Panc1 (cell line): ENCODE measurements at regions not wholly inside any gene's neighbourhood (a gene's known extent, or its start where the extent isn't known, plus 50 kb on each side); places are given as distances from the start of the nearest gene placed in this dataset.

Source experiments
- ATAC-seq: fragments of 200-7000 bp; cut with Tn5 transposase; 2 replicates; pipeline ENCODE4 v1.9.1; 2020; ENCODE audit warnings: mild to moderate bottlenecking, moderate library complexity
- BruUV-seq: library from RNA; stranded (reverse); fragments of 400-500 nt; replicated peaks from 2 replicates; lab custom pipeline; 2021; lab: Mats Ljungman, UMichigan
- CTCF ChIA-PET: fragments of 300-600 bp; sonication (Branson Sonifier 250); formaldehyde crosslinking; loops from one replicate; lab custom pipeline; 2022; ENCODE audit warnings: antibody characterized with exemption; lab: Charles Lee
- POLR2A ChIA-PET: fragments of 300-600 bp; sonication (Branson Sonifier 250); formaldehyde crosslinking; loops from one replicate; lab custom pipeline; 2022; ENCODE audit warnings: antibody characterized with exemption; lab: Charles Lee
- DNase-seq: peaks from one replicate; pipeline ENCODE4 v3.0.0-alpha.2; 2010; ENCODE audit warnings: low read depth, low spot score
- H3K27ac ChIP-seq: 2 replicates; pipeline ENCODE4 v1.5.1; 2011; ENCODE audit warnings: mild to moderate bottlenecking, low read length, inconsistent platforms
- H3K27me3 ChIP-seq: fragments of 200-500 bp; sonication (Bioruptor generic); 2 replicates; pipeline ENCODE4 v1.6.0; 2014; ENCODE audit warnings: low read length, inconsistent platforms; ENCODE audit not compliant: control insufficient read depth, insufficient read depth
- H3K36me3 ChIP-seq: fragments of 200-500 bp; sonication (Bioruptor generic); 2 replicates; pipeline ENCODE4 v1.5.1; 2014; ENCODE audit warnings: inconsistent platforms, mild to moderate bottlenecking, low read length, moderate library complexity; ENCODE audit not compliant: control insufficient read depth, insufficient read depth
- H3K4me1 ChIP-seq: 2 replicates; pipeline ENCODE4 v1.5.1; 2011; ENCODE audit warnings: inconsistent platforms, mild to moderate bottlenecking, low read length, moderate library complexity; ENCODE audit not compliant: control insufficient read depth, insufficient read depth
- H3K4me3 ChIP-seq, 2 experiments: 2 replicates each; pipeline ENCODE4 v1.5.1; 2011 to 2012; ENCODE audit warnings: low read depth in 2 of 2, low read length in 2 of 2, mild to moderate bottlenecking in 2 of 2, inconsistent platforms in 1 of 2, moderate library complexity in 1 of 2
- H3K9me3 ChIP-seq: fragments of 200-500 bp; sonication (Bioruptor generic); 2 replicates; pipeline ENCODE4 v1.5.1; 2014; ENCODE audit warnings: low read depth, mild to moderate bottlenecking, inconsistent platforms, low read length, moderate library complexity; ENCODE audit not compliant: control insufficient read depth, insufficient read depth
- POLR2AphosphoS5 ChIP-seq: IDR thresholded peaks from 2 replicates; pipeline ENCODE4 v1.6.1; 2012; ENCODE audit warnings: mild to moderate bottlenecking, low read depth, low read length, moderate library complexity
- SIN3A ChIP-seq: IDR thresholded peaks from 2 replicates; pipeline ENCODE4 v1.6.1; 2012; ENCODE audit warnings: low read depth, mild to moderate bottlenecking, low read length, moderate library complexity, borderline replicate concordance; ENCODE audit not compliant: insufficient read depth
- TCF7L2 ChIP-seq: IDR thresholded peaks from 2 replicates; pipeline ENCODE4 v1.6.1; 2011; ENCODE audit warnings: mild to moderate bottlenecking, low read depth, low read length, inconsistent platforms
- in situ Hi-C: cut with HindIII; loops from 2 replicates; pipeline ENCODE4 v1.10.0; 2016; ENCODE audit warnings: low sequenced_read_pairs, low pct_unique_long_range_greater_than_20kb
- intact Hi-C: fragments of 100-400 bp; cut with micrococcal nuclease; formaldehyde crosslinking; loops from one replicate; pipeline ENCODE4 v1.10.0; 2022; ENCODE audit not compliant: unreplicated experiment
- TF ChIP-seq, protein P1 (sequence below): fragments of 450-650 bp; IDR thresholded peaks from 2 replicates; pipeline ENCODE4 v1.5.1; 2017; ENCODE audit warnings: mild to moderate bottlenecking
- TF ChIP-seq, protein P2 (sequence below), 2 experiments: IDR thresholded peaks; 2 replicates each; pipeline ENCODE4 v1.6.1; 2011 to 2012; ENCODE audit warnings: low read depth in 2 of 2, control low read depth in 1 of 2, low read length in 1 of 2, mild to moderate bottlenecking in 1 of 2, moderate library complexity in 1 of 2; ENCODE audit not compliant: insufficient read depth in 1 of 2

DNA sequence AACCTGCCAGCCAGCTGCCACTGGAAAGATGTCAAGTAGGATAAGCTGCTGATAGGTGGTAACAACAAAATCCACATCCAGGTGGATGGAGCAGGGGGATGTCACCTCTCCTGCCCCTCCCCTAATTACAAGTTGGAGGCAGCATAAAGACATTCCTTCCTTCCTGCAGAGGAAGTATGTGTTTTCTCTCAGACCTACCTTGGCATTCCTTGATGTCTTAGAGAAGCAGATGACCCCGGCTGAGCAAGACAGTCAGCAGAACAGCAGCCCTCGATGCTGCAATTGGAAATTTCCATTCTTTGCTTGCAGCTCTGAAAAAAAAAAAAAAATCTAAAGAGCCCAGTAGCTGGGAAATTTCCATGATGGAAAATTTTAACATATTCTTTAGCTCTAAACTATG is 137.5 kb upstream of the MKLN1 start:
- ATAC-seq, result peak; percentile 58; the same call in 1 of the 2 replicates
- no peaks in the 10 kb centered on the region for H3K9me3 ChIP-seq
- ChIA-PET POLR2A (interaction anchor here (0.6 kb wide), 1 partner anchor 323 kb away, joined by 6 read pairs; no protein-coding TSS in a partner anchor), CTCF (interaction anchor here (0.7 kb wide), 1 partner anchor 106 kb away, joined by 5 read pairs; no protein-coding TSS in a partner anchor)
- H3K27ac ChIP-seq, result no peak overlapping the region; the same call in 1 of the 2 replicates
- intact Hi-C loops (no loop called here), in situ Hi-C loops (no loop called here)
- H3K27me3 ChIP-seq, result no peaks in the 10 kb centered on the region
- H3K4me3 ChIP-seq, result no peak overlapping the region
- TF ChIP-seq SIN3A (no peak), POLR2AphosphoS5 (no peak), TCF7L2 (no peak)
- TF ChIP-seq, protein P1, sequence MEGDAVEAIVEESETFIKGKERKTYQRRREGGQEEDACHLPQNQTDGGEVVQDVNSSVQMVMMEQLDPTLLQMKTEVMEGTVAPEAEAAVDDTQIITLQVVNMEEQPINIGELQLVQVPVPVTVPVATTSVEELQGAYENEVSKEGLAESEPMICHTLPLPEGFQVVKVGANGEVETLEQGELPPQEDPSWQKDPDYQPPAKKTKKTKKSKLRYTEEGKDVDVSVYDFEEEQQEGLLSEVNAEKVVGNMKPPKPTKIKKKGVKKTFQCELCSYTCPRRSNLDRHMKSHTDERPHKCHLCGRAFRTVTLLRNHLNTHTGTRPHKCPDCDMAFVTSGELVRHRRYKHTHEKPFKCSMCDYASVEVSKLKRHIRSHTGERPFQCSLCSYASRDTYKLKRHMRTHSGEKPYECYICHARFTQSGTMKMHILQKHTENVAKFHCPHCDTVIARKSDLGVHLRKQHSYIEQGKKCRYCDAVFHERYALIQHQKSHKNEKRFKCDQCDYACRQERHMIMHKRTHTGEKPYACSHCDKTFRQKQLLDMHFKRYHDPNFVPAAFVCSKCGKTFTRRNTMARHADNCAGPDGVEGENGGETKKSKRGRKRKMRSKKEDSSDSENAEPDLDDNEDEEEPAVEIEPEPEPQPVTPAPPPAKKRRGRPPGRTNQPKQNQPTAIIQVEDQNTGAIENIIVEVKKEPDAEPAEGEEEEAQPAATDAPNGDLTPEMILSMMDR, result no peak
- TF ChIP-seq, protein P2, sequence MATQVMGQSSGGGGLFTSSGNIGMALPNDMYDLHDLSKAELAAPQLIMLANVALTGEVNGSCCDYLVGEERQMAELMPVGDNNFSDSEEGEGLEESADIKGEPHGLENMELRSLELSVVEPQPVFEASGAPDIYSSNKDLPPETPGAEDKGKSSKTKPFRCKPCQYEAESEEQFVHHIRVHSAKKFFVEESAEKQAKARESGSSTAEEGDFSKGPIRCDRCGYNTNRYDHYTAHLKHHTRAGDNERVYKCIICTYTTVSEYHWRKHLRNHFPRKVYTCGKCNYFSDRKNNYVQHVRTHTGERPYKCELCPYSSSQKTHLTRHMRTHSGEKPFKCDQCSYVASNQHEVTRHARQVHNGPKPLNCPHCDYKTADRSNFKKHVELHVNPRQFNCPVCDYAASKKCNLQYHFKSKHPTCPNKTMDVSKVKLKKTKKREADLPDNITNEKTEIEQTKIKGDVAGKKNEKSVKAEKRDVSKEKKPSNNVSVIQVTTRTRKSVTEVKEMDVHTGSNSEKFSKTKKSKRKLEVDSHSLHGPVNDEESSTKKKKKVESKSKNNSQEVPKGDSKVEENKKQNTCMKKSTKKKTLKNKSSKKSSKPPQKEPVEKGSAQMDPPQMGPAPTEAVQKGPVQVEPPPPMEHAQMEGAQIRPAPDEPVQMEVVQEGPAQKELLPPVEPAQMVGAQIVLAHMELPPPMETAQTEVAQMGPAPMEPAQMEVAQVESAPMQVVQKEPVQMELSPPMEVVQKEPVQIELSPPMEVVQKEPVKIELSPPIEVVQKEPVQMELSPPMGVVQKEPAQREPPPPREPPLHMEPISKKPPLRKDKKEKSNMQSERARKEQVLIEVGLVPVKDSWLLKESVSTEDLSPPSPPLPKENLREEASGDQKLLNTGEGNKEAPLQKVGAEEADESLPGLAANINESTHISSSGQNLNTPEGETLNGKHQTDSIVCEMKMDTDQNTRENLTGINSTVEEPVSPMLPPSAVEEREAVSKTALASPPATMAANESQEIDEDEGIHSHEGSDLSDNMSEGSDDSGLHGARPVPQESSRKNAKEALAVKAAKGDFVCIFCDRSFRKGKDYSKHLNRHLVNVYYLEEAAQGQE (IDR thresholded peaks at IDR 0.05; ENCODE audit: insufficient read depth in 1 of 2, low read depth in 2 of 2, low read length in 1 of 2), result no peak
- H3K4me1 ChIP-seq, result peaks cover 3% of the 10 kb centered on the region; the same call in 1 of the 2 replicates
- DNase-seq, result no peak
- H3K36me3 ChIP-seq, result no peaks in the 10 kb centered on the region
- BruUV-seq, result no TSS peak

DNA sequence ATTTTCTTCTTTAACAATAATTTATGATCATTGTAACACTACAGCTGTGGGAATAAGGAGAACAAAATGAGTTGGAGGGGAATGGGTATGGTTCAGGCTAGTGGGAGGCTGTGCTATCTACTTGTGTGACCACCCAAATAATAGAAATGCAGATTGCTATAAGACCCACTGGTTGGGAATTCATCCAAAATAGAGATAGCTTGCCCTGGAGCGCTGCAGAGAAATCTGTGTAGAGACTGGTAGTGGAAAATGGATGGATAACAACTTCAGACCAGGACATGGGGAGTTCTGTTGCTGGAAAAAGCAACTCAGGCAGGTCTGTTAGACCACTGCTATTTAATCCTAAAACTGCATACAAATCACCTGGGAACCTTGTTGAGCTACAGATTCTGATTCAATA is 137.1 kb upstream of the MKLN1 start:
- TF ChIP-seq, protein P2 (IDR thresholded peaks at IDR 0.05; ENCODE audit: insufficient read depth in 1 of 2, low read depth in 2 of 2, low read length in 1 of 2), result no peak
- TF ChIP-seq POLR2AphosphoS5, result no peak
- TF ChIP-seq TCF7L2, result no peak
- TF ChIP-seq, protein P1, result no peak
- TF ChIP-seq SIN3A, result no peak
- Histone ChIP-seq H3K27ac (peak overlapping the region; percentile 52; the same call in 1 of the 2 replicates), H3K9me3 (no peaks in the 10 kb centered on the region), H3K36me3 (no peaks in the 10 kb centered on the region), H3K4me3 (no peak overlapping the region), H3K4me1 (peaks cover 3% of the 10 kb centered on the region; the same call in 1 of the 2 replicates), H3K27me3 (no peaks in the 10 kb centered on the region)
- in situ Hi-C loops, result no loop called here
- intact Hi-C loops, result no loop called here
- ATAC-seq (no peak), DNase-seq (no peak)
- BruUV-seq, result no TSS peak
- ChIA-PET CTCF (interaction anchor here (0.7 kb wide), 1 partner anchor 105 kb away, joined by 5 read pairs; no protein-coding TSS in a partner anchor), POLR2A (interaction anchor here (0.6 kb wide), 1 partner anchor 322 kb away, joined by 6 read pairs; no protein-coding TSS in a partner anchor)
